SIG-M5 (cell line): ENCODE measurements at regions not wholly inside any gene's neighbourhood (a gene's known extent, or its start where the extent isn't known, plus 50 kb on each side); places are given as distances from the start of the nearest gene placed in this dataset.
"Not testable (repeated sequence)": the region's sequence is repeated elsewhere in the genome, so short reads cannot be mapped to it uniquely, and the experiment has no call there.

Experiments
- DNase-seq: peaks from one replicate; lab custom pipeline; 2025; lab: John Stamatoyannopoulos, UW

- DNase-seq: no peak
Measured at GRCh38 chrX:131595120-131595519, 51.2 kb downstream of the OR13H1 start.

- no peak for DNase-seq
Measured at GRCh38 chrX:131607792-131608369, 64.0 kb downstream of the OR13H1 start.

- DNase-seq: no peak
Measured at GRCh38 chrX:131609480-131609879, 65.6 kb downstream of the OR13H1 start.

GRCh38 chrX:131613260-131613659, 69.4 kb downstream of the OR13H1 start:
- no peak for DNase-seq

GRCh38 chrX:131614241-131614640, 70.4 kb downstream of the OR13H1 start:
- DNase-seq: no peak

DNA sequence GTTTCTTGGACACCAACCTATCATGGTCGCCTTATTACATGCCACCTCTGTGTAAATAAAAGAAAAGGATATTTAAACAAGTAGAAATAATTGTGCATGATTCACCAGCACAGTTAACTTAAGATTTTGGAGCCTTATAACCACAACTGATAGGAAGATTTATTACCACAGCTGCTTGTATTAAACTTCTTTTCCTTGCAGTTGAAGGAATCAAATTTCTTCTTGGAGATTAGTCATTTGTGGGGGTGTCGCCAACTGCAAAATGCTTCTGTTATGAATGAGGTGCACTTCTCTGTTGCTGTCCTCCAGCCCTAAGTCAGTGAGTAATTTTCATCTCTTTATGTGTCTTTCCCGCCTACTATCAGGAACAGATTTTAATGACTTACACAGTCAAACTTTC, 73.3 kb downstream of the OR13H1 start:
- no peak for DNase-seq

- no peak for DNase-seq
Measured at GRCh38 chrX:131621650-131622049, 77.8 kb downstream of the OR13H1 start.

GRCh38 chrX:131626681-131627296, 82.9 kb downstream of the OR13H1 start:
- DNase-seq: no peak

GRCh38 chrX:131630534-131630933, 86.7 kb downstream of the OR13H1 start:
- DNase-seq: no peak

- no peak for DNase-seq
Measured at GRCh38 chrX:131633285-131633917, 89.5 kb downstream of the OR13H1 start.

- DNase-seq: no peak
Measured at GRCh38 chrX:131634900-131635299, 91.0 kb downstream of the OR13H1 start.

GRCh38 chrX:131646106-131646505, 102.2 kb downstream of the OR13H1 start:
- DNase-seq: no peak

DNA sequence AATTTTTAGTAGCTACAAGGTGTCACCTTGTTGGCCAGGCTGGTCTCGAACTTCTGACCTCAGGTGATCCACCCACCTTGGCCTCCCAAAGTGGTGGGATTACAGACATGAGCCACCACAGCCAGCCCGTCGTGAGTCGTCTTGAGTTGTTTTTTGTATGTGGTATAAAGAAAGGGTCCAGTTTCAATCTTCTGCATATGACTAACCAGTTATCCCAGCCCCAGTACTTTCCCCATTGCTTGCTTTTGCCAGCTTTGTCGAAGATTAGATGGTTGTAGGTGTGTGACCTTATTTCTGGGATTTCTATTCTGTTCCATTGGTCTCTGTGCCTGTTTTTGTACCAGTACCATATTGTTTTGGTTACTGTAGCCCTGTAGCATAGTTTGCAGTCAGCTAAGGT, 105.9 kb downstream of the OR13H1 start:
- DNase-seq: no peak

- DNase-seq: no peak
Measured at GRCh38 chrX:131650637-131651410, 107.0 kb downstream of the OR13H1 start.

GRCh38 chrX:131663726-131664125, 119.9 kb downstream of the OR13H1 start:
- not testable (repeated sequence) for DNase-seq

- DNase-seq: no peak
Measured at GRCh38 chrX:131671735-131672134, 127.9 kb downstream of the OR13H1 start.

DNA sequence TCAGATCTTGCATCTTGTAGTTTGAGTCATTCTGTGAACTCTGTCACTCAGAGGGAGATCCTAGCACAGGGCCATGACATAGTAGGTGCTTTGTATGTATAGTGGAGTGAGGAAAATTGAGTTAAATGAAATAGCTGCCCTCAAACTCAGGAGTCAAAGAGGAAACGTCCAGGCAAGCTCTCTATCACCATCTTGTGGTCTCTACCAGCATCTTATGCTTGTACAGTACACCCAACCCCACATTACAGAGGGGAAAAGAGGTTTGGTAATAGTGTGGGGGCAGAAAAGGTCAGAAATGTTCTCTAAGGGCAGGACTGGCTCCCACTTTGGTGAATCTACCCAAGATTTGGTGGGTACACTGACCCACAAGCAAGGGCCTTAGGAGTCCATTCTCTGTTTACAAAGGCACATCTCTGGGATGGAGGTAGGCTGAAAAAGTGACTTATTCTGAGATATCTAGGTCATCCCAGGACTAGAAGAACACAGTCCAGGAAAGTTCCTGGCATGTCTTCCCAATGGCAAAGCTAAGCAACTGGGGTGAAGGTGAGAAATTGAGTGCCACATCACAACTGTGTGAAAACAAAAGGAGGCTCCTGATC, 131.8 kb downstream of the OR13H1 start:
- DNase-seq: peak; percentile 5

DNA sequence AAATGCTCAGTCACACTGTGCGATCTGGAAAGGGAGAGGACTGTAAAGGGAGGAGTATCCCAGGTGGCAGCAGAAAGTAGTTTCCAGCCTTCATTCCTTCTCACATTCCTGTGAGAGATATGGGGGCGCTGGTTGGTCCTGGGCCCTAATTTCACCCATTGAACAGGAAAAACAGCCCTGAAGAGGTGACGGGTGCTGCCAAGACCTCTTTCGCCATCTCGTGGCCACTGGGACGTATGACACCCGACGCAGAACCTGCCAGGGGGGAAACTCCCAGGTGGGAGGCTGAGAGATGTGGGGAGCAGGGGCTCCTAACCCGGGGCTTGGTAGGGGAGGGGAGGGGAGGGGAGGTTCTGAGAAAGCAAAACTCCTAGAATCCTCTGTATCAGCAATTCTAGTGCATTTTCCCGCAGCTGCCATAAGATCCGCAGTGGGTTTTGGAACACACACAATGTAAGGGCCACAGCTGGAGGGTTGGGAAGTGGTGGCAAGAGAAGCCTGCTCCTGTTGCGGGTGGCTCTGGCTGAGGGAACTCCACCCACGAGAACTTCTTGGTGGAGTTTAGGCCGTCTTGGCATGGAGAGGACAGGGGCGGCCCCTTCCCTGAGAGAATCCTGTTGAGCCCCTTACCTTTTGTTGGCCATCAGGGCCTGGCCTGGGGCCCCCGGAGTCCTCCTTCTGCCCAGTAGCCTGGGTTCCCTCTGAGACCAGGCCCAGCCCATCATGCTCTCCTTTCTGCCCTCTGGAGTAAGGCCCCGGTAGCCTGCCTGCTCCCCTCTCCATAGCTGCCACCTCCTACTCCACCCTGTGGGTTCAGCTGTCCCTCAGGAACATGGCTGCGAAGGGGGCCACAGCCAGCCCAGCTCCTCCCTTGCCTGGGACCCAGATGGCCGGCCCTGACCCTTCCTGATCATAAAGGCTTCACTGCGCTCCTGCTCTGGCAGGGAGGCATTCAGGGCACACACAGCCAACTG, 134.1 kb downstream of the OR13H1 start:
- DNase-seq: no peak

- not testable (repeated sequence) for DNase-seq
Measured at GRCh38 chrX:131682735-131683134, 138.9 kb downstream of the OR13H1 start.

GRCh38 chrX:131693359-131693758, 149.5 kb downstream of the OR13H1 start:
- no peak for DNase-seq

GRCh38 chrX:131696989-131697388, 153.1 kb downstream of the OR13H1 start:
- DNase-seq: not testable (repeated sequence)
